Neural cell (in vitro differentiated cells): ENCODE measurements at regions not wholly inside any gene's neighbourhood (a gene's known extent, or its start where the extent isn't known, plus 50 kb on each side); places are given as distances from the start of the nearest gene placed in this dataset.

Experiments used
- H2AFZ ChIP-seq: fragments of 200-600, 300-800 bp; sonication (generic), shearing (Covaris generic); 2 replicates; pipeline ENCODE4 v1.6.0; 2014; ENCODE audit warnings: low read depth, mild to moderate bottlenecking, antibody characterized with exemption, low read length, moderate library complexity
- H3F3A ChIP-seq: fragments of 200-600 bp; shearing (Covaris generic); 2 replicates; pipeline ENCODE4 v1.6.1; 2016; ENCODE audit warnings: mild to moderate bottlenecking, moderate library complexity, mixed read lengths, antibody characterized with exemption, low read length; ENCODE audit not compliant: insufficient read depth, poor library complexity, severe bottlenecking
- H3K27ac ChIP-seq: fragments of 200-600, 300-800 bp; sonication (generic), shearing (Covaris generic); 2 replicates; pipeline ENCODE4 v1.5.1; 2014; ENCODE audit warnings: mild to moderate bottlenecking, low read length, moderate library complexity
- H3K27me3 ChIP-seq: fragments of 300-800, 200-600 bp; sonication (generic), shearing (Covaris generic); 2 replicates; pipeline ENCODE4 v1.6.0; 2014; ENCODE audit warnings: mild to moderate bottlenecking, low read depth, low read length, moderate library complexity; ENCODE audit not compliant: insufficient read depth
- H3K36me3 ChIP-seq: fragments of 300-800, 200-600 bp; sonication (generic), shearing (Covaris generic); 2 replicates; pipeline ENCODE4 v1.5.1; 2014; ENCODE audit warnings: mild to moderate bottlenecking, antibody characterized with exemption, low read length, moderate library complexity; ENCODE audit not compliant: insufficient read depth
- H3K4me2 ChIP-seq: fragments of 300-800, 200-600 bp; sonication (generic), shearing (Covaris generic); 2 replicates; pipeline ENCODE4 v1.6.0; 2014; ENCODE audit warnings: mild to moderate bottlenecking, low read length
- H3K4me3 ChIP-seq: fragments of 300-800, 200-600 bp; sonication (generic), shearing (Covaris generic); 2 replicates; pipeline ENCODE4 v1.5.1; 2014; ENCODE audit warnings: mild to moderate bottlenecking, low read length, moderate library complexity
- H3K79me2 ChIP-seq: fragments of 200-600 bp; shearing (Covaris generic); replicated peaks from 2 replicates; pipeline ENCODE4 v1.6.0; 2014; ENCODE audit warnings: mild to moderate bottlenecking, low read length, moderate library complexity; ENCODE audit not compliant: insufficient read depth
- H3K9ac ChIP-seq: fragments of 300-800, 200-600 bp; sonication (generic), shearing (Covaris generic); 2 replicates; pipeline ENCODE4 v1.6.1; 2016; ENCODE audit warnings: mild to moderate bottlenecking, low read length, mixed read lengths
- H3K9me2 ChIP-seq: fragments of 200-600 bp; shearing (Covaris generic); 2 replicates; pipeline ENCODE4 v1.6.1; 2016; ENCODE audit warnings: mild to moderate bottlenecking, low read length, mixed read lengths; ENCODE audit not compliant: insufficient read depth
- H3K9me3 ChIP-seq: fragments of 200-600, 300-800 bp; sonication (generic), shearing (Covaris generic); 2 replicates; pipeline ENCODE4 v1.6.1; 2016; ENCODE audit warnings: mild to moderate bottlenecking, mixed run types, low read length, moderate library complexity, mixed read lengths
- H4K20me1 ChIP-seq: fragments of 200-600 bp; shearing (Covaris generic); 2 replicates; pipeline ENCODE4 v1.6.1; 2016; ENCODE audit warnings: mild to moderate bottlenecking, mixed run types; ENCODE audit not compliant: insufficient read depth
- EP300 ChIP-seq: fragments of 450-650 bp; conservative IDR thresholded peaks from 2 replicates; pipeline ENCODE4 v1.6.1; 2014; ENCODE audit warnings: antibody characterized with exemption, mild to moderate bottlenecking, moderate library complexity; ENCODE audit not compliant: poor library complexity, severe bottlenecking
- EZH2 ChIP-seq: fragments of 200-600, 300-800 bp; shearing (Covaris generic), sonication (generic); IDR thresholded peaks from 2 replicates; pipeline ENCODE4 v1.6.1; 2014; ENCODE audit warnings: antibody characterized with exemption, low read length, borderline replicate concordance, mild to moderate bottlenecking; ENCODE audit not compliant: insufficient read depth, poor library complexity, severe bottlenecking
- MXI1 ChIP-seq: fragments of 450-650 bp; conservative IDR thresholded peaks from 2 replicates; pipeline ENCODE4 v1.6.1; 2014; ENCODE audit warnings: antibody characterized with exemption, mild to moderate bottlenecking; ENCODE audit not compliant: poor library complexity, severe bottlenecking
- POLR2AphosphoS5 ChIP-seq: IDR thresholded peaks from 2 replicates; pipeline ENCODE4 v1.6.1; 2012
- RAD21 ChIP-seq: fragments of 450-650 bp; conservative IDR thresholded peaks from 2 replicates; pipeline ENCODE4 v1.6.1; 2014; ENCODE audit warnings: antibody characterized with exemption, mild to moderate bottlenecking, moderate library complexity
- SMC3 ChIP-seq: fragments of 450-650 bp; conservative IDR thresholded peaks from 2 replicates; pipeline ENCODE4 v1.6.1; 2014; ENCODE audit warnings: antibody characterized with exemption, mild to moderate bottlenecking, moderate library complexity; ENCODE audit not compliant: poor library complexity
- TAF1 ChIP-seq: IDR thresholded peaks from 2 replicates; pipeline ENCODE4 v1.6.1; 2012; ENCODE audit warnings: low read depth
- TF ChIP-seq, protein P1 (sequence below): fragments of 450-650 bp; IDR thresholded peaks from 2 replicates; pipeline ENCODE4 v1.5.1; 2014; ENCODE audit warnings: antibody characterized with exemption, mild to moderate bottlenecking, moderate library complexity; ENCODE audit not compliant: poor library complexity, severe bottlenecking
- TF ChIP-seq, protein P2 (sequence below): IDR thresholded peaks from 2 replicates; pipeline ENCODE4 v1.6.1; 2012; ENCODE audit warnings: borderline replicate concordance

DNA sequence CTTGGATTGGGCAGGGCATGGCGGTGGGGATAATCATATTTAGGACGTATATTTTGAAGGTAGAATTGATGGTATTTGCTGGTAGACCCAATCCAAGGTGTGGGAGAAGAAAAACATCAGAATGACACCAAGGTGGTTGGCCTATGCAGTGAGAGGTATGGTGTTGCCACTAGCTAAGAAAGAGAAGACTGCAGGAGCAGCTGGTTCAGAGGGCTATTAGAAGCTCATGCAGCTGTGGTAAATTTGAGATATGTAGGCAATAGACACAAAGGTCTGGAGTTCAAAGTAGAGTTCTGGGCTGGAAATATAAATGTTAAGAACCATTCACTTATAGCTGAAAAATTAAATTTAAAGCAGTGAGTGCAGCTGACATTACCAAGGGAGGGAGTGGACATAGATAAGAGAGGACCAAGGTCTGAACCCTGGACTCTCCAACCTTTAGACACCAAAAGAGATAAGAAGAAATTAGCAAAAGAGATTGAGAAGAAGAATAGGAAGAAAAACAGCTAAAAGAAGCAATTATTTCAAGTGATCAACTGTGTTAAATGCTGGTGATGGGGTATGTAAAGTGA, 74.7 kb upstream of the FAM169A start:
- TF ChIP-seq EZH2: no peak
- no peak for TF ChIP-seq POLR2AphosphoS5
- TF ChIP-seq EP300: no peak
- no peak for TF ChIP-seq TAF1
- TF ChIP-seq, protein P1, sequence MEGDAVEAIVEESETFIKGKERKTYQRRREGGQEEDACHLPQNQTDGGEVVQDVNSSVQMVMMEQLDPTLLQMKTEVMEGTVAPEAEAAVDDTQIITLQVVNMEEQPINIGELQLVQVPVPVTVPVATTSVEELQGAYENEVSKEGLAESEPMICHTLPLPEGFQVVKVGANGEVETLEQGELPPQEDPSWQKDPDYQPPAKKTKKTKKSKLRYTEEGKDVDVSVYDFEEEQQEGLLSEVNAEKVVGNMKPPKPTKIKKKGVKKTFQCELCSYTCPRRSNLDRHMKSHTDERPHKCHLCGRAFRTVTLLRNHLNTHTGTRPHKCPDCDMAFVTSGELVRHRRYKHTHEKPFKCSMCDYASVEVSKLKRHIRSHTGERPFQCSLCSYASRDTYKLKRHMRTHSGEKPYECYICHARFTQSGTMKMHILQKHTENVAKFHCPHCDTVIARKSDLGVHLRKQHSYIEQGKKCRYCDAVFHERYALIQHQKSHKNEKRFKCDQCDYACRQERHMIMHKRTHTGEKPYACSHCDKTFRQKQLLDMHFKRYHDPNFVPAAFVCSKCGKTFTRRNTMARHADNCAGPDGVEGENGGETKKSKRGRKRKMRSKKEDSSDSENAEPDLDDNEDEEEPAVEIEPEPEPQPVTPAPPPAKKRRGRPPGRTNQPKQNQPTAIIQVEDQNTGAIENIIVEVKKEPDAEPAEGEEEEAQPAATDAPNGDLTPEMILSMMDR: no peak
- Histone ChIP-seq H3K36me3 (no peaks in the 10 kb centered on the region), H3K27ac (no peak overlapping the region), H3K9me2 (no peaks in the 10 kb centered on the region), H3F3A (no peaks in the 10 kb centered on the region), H3K9me3 (no peaks in the 10 kb centered on the region), H4K20me1 (no peaks in the 10 kb centered on the region), H3K27me3 (no peaks in the 10 kb centered on the region), H3K4me3 (no peak overlapping the region), H3K9ac (no peak overlapping the region), H2AFZ (no peak overlapping the region), H3K4me2 (no peak overlapping the region), H3K79me2 (no peaks in the 10 kb centered on the region)

DNA sequence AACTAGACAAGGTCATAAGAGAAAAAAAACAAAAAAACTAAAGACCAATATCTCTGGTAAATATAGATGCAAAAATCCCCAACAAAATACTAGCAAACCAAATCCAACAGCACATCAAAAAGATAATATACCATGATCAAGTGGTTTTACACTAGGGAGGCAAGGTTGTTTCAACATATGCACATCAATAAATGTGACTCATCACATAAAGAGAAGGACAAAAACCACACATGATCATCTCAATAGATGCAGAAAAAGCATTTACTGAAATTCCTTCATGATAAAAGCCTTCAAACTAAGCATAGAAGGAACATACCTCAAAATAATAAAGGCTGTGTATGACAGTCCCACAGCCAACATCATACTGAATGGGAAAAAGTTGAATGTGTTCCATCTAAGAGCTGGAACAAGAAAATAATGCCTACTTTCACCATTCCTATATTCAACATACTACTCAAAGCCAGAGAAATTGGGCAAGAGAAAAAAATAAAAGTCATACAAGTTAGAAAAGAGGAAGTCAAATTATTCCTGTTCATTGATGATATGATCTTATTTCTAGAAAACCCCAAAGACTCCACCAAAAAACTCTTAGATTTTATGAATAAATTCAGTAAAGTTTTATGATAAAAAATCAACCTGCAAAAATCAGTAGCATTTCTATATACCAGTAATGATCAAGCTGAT, 72.2 kb upstream of the FAM169A start:
- no peaks in the 10 kb centered on the region for H3F3A ChIP-seq

More for the DNA sequence above, 72.2 kb upstream of the FAM169A start:
- Histone ChIP-seq H3K79me2 (no peaks in the 10 kb centered on the region), H3K4me2 (no peak overlapping the region), H2AFZ (no peak overlapping the region), H3K9ac (no peak overlapping the region), H3K9me2 (no peaks in the 10 kb centered on the region), H3K9me3 (no peaks in the 10 kb centered on the region), H4K20me1 (no peaks in the 10 kb centered on the region), H3K27ac (no peak overlapping the region), H3K36me3 (no peaks in the 10 kb centered on the region), H3K4me3 (no peak overlapping the region), H3K27me3 (no peaks in the 10 kb centered on the region)
- TF ChIP-seq MXI1 (no peak), EZH2 (no peak), SMC3 (no peak), POLR2AphosphoS5 (no peak), EP300 (no peak), TAF1 (no peak), RAD21 (no peak)
- TF ChIP-seq, protein P2, sequence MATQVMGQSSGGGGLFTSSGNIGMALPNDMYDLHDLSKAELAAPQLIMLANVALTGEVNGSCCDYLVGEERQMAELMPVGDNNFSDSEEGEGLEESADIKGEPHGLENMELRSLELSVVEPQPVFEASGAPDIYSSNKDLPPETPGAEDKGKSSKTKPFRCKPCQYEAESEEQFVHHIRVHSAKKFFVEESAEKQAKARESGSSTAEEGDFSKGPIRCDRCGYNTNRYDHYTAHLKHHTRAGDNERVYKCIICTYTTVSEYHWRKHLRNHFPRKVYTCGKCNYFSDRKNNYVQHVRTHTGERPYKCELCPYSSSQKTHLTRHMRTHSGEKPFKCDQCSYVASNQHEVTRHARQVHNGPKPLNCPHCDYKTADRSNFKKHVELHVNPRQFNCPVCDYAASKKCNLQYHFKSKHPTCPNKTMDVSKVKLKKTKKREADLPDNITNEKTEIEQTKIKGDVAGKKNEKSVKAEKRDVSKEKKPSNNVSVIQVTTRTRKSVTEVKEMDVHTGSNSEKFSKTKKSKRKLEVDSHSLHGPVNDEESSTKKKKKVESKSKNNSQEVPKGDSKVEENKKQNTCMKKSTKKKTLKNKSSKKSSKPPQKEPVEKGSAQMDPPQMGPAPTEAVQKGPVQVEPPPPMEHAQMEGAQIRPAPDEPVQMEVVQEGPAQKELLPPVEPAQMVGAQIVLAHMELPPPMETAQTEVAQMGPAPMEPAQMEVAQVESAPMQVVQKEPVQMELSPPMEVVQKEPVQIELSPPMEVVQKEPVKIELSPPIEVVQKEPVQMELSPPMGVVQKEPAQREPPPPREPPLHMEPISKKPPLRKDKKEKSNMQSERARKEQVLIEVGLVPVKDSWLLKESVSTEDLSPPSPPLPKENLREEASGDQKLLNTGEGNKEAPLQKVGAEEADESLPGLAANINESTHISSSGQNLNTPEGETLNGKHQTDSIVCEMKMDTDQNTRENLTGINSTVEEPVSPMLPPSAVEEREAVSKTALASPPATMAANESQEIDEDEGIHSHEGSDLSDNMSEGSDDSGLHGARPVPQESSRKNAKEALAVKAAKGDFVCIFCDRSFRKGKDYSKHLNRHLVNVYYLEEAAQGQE: no peak
- TF ChIP-seq, protein P1: no peak
